HK-2 (cell line): ENCODE measurements at regions not wholly inside any gene's neighbourhood (a gene's known extent, or its start where the extent isn't known, plus 50 kb on each side); places are given as distances from the start of the nearest gene placed in this dataset.

Experiments
- DNase-seq: peaks from one replicate; pipeline ENCODE4 v3.0.0-alpha.2; 2018; ENCODE audit not compliant: unreplicated experiment

DNA sequence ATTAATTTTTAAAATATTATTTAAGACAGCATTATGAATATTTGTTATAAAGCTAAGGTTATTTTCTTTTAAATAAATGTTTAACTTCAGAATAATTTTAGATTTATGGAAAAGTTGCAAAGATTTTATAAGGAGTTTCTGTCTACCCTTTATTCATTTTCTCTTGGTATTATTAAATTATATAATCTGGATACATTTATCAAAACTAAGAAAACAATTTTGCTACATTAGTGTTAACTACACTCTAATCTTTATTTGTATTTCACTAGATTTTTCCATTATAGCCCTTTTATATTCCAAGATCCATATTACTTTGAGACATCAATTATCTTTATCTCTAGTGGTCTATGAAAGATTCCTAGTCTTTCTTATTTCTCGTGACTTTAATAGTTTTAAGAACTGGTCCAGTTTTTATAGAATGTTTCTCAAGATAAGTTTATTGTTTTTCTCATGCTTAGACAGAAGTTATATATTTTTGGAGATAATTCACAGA, 1243.7 kb upstream of the PCDH9 start:
- no peak for DNase-seq

DNA sequence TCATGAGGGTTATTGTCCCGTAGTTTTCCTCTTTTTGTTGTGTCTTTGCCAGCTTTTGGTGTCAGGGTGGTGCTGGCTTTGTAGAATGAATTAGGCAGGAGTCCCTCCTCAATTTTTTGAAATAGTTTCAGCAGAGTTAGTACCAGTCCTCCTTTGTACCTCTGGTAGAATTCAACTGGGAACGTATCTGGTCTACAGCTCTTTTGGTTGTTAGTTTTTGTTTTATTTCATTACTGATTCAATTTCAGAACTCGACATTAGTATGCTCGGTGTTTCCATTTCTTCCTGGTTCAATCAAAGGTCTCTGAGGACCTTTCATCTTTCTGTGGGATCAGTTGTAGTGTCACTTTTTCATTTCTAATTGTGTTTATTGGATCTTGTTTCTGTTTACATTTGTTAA, 1237.0 kb upstream of the PCDH9 start:
- no peak for DNase-seq

DNA sequence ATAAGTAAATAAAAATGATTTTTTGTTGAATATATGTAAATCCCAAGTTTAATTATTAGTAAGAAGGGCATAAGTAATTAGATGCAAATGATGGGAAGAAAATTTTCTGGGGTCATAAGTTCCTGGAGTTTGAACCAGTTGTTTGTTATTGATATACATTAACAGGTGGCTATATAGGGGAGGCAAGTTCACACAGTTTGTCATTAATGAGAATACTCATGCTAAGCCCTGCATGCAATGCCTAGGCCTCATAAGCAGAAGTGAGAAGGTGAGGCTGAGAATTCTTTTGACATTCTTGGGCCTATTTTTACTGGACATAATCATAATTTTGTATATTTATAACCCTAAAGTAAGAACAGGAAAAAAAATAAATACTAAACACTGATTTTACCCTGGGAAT, 1210.7 kb upstream of the PCDH9 start:
- DNase-seq, result no peak

DNA sequence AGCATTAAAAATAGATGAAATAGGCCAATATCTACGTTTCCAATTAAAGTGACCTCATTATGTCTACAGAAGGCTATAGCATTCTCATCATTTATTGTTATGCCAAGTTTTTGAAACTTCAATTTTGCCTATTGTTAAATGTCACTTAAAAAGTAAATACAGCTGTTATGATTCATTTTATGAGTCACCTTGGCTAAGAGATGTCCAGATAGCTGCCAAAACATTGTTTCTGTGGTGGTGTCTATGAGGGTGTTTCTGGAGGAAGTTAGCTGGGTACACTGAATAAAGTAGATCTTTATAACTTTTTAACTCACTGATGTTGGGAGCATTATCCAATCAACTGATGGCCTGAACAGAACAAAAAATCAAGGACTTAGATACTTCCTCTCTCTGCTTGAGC, 1209.7 kb upstream of the PCDH9 start:
- DNase-seq, result no peak

DNA sequence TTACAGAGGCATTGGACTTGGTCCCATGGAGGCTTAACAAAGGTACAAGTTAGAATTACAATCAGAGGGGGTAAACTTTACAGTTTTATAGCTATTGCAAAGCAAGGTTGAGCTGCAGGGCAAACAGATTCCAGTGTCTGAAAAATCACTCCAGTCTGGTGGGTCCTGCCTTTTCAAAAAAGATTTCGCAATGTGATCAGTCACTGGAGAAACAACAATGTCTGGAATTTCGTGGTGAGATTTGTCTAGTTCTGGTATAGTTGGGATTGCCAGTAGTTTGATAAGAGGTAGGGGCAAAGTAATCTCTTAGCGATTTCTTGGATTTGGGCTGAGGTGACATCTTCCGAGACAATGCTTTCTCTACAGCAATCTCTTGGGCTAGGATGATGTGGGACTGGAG, 1198.2 kb upstream of the PCDH9 start:
- DNase-seq, result no peak

DNA sequence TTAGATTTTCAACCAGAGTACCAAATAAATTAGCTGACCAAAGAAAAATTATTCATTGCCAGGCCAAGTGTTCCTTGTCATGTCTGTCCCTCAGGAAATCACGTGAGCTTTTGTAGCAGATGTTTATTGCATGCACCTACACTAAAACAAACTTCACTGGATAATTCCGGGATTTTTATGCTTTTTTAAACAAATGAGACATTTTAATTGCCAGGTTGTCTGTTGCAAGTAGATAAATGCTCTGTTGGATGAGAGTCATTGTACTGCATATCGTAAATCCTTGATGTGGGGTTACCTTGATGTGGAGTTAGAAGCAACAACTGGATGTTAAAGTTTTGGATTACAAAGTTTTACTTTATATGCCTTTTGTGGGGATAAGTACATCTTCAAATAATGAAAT, 1187.7 kb upstream of the PCDH9 start:
- no peak for DNase-seq

DNA sequence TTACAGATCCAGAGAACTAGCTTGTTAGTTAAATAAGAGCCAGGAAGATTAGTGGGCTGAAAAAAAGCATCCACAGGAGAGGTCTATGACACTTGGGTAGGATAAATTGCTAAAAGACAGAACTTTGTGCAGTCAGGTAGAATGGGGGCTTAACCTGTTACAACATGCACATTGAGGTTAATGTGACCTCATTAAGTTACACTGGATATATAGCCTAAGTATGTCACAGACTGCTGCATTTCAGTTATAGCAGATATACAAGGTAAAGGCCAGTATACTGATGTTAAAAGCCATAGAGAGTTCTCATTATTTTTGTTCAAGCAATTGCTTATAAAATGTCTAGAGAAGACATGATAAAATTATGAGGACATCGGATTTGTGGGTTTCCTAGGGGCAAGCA, 1179.9 kb upstream of the PCDH9 start:
- no peak for DNase-seq

DNA sequence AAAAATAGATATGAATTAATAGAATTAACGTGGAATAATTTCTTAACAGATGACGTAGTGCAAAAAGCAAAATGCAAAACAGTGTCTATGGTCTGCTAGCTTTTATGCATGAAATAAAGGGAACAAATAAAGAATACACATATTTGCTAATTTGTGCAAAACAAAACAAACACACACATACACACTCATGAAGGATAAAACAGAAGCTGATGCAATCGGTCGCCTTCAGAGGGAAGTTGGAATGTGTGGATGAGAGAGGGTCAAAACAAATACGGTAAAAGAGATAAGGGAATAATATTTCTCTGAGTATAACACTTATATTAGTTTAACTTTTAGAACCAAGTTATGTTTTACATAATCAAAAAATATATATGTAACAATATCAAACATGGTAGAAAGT, 1160.9 kb upstream of the PCDH9 start:
- DNase-seq, result no peak

DNA sequence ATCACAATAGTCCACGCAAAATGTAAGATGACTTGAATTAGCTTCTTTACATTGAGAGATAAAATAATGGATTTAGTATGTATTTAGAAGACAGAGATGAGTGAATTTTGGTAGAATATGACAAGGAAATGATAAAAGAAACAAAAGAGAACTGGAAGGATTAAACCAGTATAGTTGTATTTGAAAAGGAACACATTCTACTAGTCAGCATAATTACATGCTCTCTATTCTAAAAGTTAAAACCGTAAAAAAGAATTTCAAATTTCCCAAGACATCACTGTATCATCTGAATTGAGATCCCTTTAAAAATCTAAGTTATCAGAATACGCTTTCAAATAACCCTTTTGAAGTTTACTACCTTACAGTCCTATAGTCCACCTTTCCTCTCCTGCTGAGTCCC, 1156.7 kb upstream of the PCDH9 start:
- no peak for DNase-seq

DNA sequence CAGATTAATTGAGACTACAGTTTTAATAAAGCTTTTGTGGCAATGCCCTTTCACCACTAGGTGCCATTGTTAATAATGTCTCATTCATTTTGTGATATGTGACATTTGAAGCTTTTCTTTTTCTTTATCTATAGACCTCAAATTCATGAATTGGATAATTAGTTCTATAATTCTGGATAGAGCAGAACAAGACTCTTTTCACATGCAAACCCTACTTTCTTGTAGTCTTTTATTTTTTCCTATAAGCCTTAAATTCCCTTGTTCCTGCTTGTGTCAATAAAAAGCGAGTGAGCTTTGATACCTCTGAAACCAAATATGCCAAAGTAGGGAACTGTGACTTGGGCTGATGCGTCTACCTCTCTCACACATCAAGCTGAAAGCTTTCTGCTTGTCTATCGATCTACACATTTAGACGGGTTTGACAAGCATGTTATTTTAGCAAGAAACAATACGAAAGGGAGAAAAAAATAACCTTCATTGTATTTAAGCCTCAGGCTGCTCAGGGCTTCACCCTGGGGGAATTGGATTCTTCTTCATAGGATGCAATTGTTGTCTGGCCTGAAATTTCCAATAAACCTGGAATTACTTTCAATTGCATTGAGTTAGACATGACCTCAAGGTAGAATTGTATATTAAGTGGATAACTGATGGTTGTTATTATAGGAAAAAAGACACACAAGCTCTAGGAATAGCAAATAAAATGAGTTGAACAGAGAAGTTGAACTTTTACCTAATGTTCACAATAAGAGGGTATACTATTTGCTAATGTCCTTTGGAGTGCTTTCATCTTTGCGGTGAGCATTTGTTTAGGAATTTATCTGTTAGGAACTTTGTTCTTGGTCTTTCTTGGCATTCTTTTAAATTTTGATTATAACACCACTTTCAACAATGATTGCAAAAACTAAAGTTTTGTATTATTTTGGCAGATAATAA, 1150.2 kb upstream of the PCDH9 start:
- DNase-seq, result no peak

DNA sequence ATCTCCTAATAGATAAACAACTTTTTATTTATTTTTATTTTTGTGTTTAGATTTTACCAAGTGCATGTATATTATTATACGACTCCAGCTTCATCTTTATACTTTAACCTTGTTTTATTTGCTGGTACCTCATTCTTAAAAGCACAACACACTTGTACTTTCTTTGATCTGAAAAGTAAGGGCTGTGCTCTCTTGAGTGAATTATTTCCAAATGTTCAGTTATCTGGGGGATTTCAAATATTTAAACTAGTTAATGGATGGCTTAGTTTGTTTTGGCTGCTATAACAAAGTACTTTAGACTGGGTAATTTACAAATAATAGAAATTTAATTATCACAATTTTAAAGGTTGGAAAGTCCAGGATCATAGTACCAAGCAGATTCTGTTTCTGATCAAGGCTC, 1148.2 kb upstream of the PCDH9 start:
- no peak for DNase-seq

DNA sequence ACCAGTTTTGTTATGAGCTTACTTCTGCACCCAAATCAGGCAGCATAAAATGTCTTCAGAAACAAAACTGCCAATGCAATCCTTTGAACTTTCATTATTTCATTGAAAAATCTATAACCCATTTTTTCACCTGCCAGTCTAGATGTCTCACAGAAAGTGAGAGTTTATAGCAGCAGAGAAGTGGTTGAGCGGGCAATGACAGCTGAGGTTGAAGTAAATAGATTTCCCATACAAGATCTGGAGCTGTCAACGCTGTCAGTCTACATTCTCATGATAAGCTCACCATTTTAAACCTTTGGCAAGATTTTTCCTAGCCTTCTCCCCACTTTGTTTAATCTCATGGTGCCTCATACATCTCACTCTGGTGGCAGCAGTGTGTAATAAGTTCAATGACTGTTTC, 1144.9 kb upstream of the PCDH9 start:
- DNase-seq, result no peak

DNA sequence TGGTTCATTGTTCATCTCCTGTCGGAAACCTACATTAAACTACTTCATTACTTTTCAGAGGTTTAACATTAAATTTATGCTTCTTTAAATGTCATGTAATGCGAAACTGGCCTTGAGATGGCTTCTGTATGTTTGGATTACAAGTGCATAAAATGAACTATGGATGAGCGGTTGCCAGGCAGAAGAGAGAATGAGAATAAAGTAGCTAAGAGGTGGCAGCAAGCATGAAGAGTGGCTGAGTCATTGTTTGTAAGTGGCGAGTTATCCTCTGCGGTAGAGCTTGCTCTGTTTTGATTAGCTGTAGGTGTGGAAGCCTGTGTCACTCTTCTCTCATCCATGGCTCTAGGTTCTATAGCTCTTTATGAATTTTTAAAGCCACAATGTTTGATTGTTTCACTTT, 1139.6 kb upstream of the PCDH9 start:
- peak; percentile 11 for DNase-seq

DNA sequence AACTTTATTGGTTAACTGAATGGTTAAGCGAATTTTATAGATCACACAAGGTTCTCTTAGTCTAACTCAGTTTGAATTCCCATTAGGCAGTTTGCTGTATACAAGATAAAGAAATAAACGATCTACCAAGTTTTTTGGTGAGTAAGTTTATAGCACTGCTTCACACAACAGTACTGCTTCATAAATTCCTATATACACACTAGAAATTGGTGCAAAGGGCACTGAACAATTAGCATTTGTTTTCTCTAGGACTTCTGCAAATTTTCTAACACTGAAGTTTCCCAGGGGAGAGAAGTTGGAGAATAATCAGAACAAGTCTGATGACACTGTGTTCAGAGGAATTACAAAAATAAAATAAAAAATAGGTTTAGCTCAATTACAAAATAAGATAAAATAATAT, 1138.8 kb upstream of the PCDH9 start:
- DNase-seq, result no peak

DNA sequence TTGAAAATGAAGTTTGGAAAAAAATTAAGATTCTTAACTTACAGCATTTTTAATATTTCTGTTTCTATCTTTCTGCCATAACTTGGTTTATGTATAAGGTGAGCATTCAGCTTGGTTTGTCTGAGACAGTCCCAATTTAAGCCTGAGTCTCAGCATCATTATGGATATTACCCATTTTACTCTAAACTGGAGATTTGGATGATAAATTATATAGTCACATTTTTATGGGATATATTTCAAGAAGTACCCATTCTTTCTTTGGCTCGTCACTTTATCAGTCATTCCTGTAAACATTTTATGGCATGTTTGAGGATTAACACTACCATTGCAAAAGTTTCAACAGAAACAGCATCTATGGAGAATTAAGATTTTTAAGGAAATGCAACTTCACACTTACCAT, 1129.0 kb upstream of the PCDH9 start:
- no peak for DNase-seq

DNA sequence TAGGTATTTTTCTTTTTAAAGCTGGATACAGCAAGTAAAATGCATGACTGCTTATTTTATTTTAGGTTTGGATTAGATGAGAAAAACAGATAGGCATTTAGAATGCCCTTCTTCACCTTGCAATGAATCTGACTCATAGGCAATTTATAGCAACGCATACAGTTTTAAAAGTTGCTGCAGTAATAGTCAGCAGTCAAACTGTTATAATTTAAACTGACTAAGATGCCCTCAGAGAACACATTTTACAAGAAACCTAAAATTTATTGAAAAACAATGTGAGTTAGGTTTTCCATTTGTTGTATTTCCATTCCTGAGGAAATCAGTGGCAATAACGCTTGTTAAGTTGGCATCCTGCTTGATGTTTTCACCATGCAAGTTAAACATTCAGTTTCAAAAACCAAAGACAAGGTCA, 1128.2 kb upstream of the PCDH9 start:
- DNase-seq, result no peak

DNA sequence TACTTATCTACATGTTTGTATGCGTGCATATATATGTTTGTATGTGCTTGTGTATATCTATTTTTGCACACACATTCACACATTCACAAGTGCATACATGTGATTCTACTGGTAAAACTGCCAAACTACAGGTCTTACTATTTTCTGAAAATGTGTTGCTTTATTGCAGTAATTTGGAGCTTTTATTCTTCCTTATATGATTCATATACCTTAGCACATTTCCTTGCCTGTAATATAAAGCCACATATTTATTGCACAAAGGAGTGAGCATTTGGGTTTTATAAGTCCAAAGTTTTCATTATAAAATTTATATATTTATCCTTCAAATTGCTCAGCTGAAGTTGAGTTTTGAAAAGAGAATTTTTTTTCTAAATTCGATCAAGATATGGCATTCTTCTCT, 1120.4 kb upstream of the PCDH9 start:
- no peak for DNase-seq

DNA sequence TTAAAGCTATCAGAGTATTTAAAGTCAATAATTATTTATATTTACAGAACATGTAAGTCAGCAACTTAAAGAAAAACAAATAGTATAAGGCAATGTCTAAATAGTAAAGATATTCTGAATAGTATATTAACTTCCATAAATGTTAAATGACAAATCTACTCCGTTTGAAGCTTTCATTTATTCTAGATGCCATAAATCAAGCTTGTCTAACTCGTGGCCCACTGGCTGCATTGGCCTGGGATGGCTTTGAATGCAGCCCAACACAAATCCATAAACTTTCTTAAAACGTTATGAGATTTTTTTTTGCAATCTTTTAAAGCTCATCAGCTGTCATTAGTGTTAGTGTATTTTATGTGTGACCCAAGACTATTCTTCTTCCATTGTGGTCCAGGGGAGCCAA, 1117.1 kb upstream of the PCDH9 start:
- no peak for DNase-seq

DNA sequence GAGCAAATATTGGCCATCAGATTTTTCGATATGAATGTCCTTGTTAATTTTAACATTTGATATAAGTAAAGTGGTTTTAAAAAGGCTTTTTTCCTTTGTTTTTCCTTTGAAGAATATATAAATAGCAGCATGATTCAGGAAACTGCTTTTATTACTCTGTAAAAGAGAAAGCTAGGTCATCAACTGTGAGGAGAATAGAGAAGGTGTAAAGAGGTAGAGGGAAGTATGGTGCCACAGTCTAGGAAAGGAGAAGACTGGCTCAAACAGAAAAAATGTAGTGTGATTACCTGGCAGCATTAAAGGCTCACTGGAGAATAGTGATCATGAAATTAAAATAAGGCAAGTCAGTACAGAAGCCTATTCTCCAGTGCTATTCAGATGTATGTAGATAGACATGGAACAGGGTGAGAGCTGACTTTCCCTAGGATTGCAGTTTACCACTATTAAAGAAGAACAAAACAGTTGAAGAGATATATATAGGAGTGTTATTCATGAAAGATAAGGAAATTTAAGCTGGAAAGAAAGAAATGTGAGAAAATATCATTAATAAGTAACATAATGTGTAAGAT, 1115.9 kb upstream of the PCDH9 start:
- no peak for DNase-seq

DNA sequence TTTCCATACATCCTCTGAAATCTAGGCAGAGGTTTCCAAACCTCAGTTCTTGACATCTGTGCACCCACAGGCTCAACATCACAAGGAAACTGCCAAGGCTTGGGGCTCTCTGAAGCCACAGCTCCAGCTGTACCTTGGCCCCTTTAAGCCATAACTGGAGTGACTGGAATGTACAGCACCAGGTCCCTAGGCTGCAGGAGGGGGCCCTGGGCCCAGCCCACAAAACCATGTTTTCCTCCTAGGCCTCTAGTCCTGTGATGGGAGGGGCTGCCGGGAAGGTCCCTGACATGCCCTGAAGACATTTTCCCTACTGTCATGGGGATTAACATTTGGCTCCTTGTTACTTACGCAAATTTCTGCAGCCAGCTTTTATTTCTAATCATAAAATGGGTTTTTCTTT, 1093.0 kb upstream of the PCDH9 start:
- no peak for DNase-seq

DNA sequence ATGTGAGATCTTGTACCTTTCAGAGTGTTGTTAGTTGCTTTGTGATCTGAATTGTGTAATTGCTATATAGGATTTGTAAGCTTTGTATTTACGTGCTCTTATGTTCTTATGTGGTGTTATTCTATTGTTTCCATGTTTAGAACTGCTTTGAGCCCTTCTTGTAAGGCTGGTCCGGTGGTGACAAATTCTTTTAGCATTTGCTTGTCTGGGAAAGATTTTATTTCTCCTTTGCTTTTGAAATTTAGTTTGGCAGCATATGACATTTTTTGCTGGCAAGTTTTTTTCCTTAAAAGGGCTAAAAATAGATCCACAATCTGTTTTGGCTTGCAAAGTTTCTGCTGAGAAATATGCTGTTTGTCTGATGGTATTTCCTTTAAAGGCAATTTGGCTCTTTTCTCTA, 1089.2 kb upstream of the PCDH9 start:
- no peak for DNase-seq

DNA sequence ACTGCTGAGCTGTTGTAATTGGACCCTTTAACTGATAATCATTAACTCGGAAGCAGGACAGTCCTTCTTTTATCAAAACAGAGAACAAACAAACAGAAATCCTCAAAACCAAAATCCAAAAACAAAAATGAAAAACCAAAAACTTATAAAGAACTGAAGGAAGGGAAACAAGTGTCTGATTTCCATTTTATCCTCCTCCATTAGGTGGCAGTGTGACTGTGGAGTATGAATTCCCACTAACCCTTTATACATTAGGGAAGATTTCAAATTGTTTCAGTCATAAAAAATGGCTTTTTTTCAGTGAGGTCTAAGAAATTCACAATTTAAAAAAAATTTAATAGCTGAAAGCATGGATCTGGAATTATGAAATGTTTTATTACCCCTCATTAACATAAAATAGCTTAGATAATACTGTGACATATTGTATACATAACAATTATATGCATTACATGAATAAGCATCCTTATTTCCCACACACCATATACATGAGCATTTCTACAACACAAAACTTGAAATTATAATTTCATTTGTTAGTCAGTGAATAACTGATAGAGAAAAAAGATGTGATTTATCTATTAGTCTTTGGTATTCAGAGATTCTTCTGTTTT, 1074.3 kb upstream of the PCDH9 start:
- no peak for DNase-seq

DNA sequence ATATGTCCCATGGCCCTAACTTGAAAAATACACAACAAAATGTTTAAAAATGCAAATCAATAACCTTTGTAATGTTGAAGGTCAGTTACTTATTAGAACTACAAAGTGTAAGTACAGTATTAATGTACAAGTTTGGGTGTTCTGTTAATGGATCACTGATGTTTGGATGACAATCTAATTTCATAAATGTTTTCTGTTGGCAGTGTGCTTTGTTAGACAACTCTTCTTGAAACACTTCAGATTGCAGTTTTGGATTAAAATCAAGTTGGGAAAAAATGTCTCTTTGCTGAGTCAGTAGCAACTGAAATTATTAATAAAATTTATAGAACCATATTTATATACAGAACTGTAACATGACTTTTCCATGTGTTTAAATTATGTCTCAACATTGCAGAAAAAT, 1063.5 kb upstream of the PCDH9 start:
- DNase-seq, result no peak
